Stimulated activated naive CD8-positive, alpha-beta T cell treated with anti-CD3 and anti-CD28 coated beads, Interleukin-15, Interleukin-2, amounts not matched to agents 100 ng/mL and 50 ng/mL, for 24 hours (primary cell): ENCODE measurements at regions not wholly inside any gene's neighbourhood (a gene's known extent, or its start where the extent isn't known, plus 50 kb on each side); places are given as distances from the start of the nearest gene placed in this dataset.

Source experiments
- H3K27ac Mint-ChIP-seq: one replicate; pipeline ENCODE4 v1.8.0; 2021; ENCODE audit warnings: mild to moderate bottlenecking, mixed read lengths
- H3K27me3 Mint-ChIP-seq: one replicate; pipeline ENCODE4 v1.8.0; 2021; ENCODE audit warnings: mixed read lengths
- H3K36me3 Mint-ChIP-seq: one replicate; pipeline ENCODE4 v1.8.0; 2021; ENCODE audit warnings: low read depth, mixed read lengths
- H3K4me1 Mint-ChIP-seq: one replicate; pipeline ENCODE4 v1.8.0; 2021; ENCODE audit warnings: low read depth, mixed read lengths
- H3K4me3 Mint-ChIP-seq: one replicate; pipeline ENCODE4 v1.8.0; 2021; ENCODE audit warnings: mild to moderate bottlenecking, mixed read lengths
- H3K9me3 Mint-ChIP-seq: one replicate; pipeline ENCODE4 v1.8.0; 2021; ENCODE audit warnings: mixed read lengths

DNA sequence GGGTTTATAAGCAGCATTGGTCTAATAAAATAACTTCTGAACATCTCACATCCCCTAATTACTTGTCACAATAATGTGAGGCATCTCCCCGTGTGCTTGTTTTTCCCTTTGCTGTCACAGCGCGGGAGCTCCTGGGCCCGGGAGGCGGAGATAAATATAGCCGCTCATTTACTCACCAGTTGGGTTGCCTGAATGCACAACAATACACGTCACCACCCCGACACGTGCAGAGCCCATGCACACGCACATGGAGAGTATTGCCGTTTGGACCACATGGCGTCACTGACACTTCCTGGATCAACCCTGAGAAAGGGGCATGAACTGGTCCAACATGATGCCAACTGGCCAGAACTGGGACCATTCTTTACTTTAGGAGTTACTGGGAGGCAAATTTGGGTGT lies 76.2 kb downstream of the MRPL46 start:
- H3K4me3 Mint-ChIP-seq: no peak overlapping the region
- H3K36me3 Mint-ChIP-seq: no peaks in the 10 kb centered on the region
- no peak overlapping the region for H3K27ac Mint-ChIP-seq
- H3K4me1 Mint-ChIP-seq: peaks cover 4% of the 10 kb centered on the region
- no peaks in the 10 kb centered on the region for H3K9me3 Mint-ChIP-seq
- peaks cover 6% of the 10 kb centered on the region for H3K27me3 Mint-ChIP-seq

DNA sequence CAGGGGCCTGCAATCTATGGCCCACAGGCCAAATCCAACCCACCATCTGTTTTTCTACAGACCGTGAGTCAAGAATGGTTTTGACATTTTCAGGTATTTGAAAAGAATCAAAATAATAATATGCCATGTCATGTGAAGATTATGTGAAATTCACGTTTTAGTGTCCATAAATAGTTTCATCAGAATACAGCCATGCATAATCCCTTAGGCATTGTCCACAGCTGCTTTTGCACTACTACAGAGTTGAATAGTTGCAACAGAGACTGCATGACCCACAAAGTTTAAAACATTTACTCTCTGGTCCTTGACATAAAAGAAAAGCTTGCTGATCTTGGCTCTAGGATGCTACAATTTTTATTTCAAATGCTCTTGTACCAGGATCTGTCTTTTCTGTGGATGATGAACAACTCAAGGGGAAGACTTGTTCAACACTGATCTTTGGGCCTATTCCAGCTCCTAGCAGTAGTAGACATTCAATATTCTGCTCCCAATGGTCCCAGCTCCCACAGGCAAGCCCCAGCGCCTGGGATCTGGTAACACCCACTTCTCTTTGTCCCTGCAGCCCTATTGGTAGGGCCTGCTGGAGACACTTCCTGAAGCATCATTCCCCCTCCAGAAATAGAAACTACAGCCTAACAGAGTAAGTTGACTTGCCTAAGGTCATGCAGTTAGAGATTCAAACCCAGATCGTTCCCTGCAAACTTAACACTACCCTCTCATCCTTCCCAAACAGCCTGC lies 76.9 kb downstream of the MRPL46 start:
- Mint-ChIP-seq H3K9me3 (no peaks in the 10 kb centered on the region), H3K27ac (no peak overlapping the region), H3K36me3 (no peaks in the 10 kb centered on the region), H3K4me1 (peaks cover 4% of the 10 kb centered on the region), H3K27me3 (peaks cover 6% of the 10 kb centered on the region), H3K4me3 (no peak overlapping the region)

DNA sequence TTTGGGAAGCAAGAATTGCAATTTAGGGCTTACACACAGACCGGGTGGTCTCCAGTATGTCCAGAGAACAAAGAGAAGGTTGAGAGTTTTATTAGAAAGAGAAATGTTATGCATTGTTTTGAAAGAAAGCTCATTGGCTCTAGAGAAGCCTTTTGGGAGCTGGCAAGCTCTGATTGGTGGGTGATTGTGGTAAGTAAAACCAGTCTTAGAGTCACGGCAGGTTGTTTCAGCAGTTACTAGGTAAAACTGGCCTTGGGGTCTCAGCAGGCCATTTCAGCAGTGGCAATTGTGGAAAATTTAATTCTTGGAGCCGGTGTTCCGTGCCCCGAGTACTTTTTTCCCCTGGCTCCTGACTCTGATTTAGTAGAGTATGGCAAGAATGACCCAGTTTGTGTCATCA lies 78.1 kb downstream of the MRPL46 start:
- Mint-ChIP-seq H3K27me3 (no peaks in the 10 kb centered on the region), H3K4me3 (no peak overlapping the region), H3K9me3 (no peaks in the 10 kb centered on the region), H3K27ac (no peak overlapping the region), H3K4me1 (peaks cover 10% of the 10 kb centered on the region), H3K36me3 (no peaks in the 10 kb centered on the region)

DNA sequence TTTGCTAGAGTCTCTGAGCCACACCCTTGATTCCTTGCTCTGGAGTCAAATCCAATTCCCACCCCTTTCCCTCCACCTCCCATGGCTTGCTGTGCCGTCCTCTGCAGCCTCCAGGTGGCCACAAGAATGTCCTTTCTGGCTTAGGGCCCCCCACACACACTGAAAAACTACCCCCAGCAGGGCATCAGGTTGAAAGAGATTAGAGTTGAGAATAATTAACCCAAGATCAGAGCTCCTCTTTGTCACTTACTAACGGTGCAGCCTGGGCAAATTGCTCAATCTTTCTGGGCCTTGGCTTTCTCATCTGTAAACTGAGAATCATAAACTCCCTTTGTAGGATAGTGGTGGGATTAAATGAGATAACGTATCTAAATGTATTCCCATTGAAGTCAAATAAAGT lies 78.5 kb downstream of the MRPL46 start:
- H3K27me3 Mint-ChIP-seq: peaks cover 4% of the 10 kb centered on the region
- H3K4me1 Mint-ChIP-seq: peaks cover 7% of the 10 kb centered on the region
- no peak overlapping the region for H3K4me3 Mint-ChIP-seq
- no peak overlapping the region for H3K27ac Mint-ChIP-seq
- no peaks in the 10 kb centered on the region for H3K36me3 Mint-ChIP-seq
- no peaks in the 10 kb centered on the region for H3K9me3 Mint-ChIP-seq

DNA sequence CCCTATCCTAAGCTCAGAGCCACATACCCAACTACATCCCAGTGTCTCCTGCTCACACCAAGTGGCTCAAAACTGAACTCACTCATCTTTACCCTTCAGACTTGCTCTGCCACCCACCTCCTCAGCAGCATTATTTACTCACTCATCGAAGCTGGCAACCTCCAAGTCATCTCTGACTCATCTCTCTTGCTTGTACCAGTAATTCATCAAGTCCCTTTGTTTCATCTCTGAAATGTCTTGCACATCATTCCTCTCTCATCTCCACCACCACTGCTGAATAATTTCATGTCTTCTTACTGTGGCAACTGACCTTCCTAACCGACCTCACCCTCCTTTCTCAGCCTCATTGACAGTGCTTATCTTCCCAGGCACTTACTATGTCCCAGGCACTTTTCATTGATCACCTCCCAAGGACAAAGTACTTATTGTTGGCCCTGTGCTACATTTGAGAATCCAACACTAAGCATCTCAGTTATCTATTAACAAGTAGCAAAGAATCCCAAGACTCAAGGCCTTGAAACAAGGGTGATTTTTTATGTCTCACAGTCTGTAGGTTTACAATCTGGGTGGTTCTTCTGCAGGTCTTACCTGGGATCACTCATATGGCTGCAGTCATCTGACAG lies 82.0 kb downstream of the MRPL46 start:
- H3K9me3 Mint-ChIP-seq: no peaks in the 10 kb centered on the region
- H3K27ac Mint-ChIP-seq: no peak overlapping the region
- H3K27me3 Mint-ChIP-seq: peaks cover 8% of the 10 kb centered on the region
- H3K36me3 Mint-ChIP-seq: no peaks in the 10 kb centered on the region
- no peak overlapping the region for H3K4me3 Mint-ChIP-seq
- peaks cover 6% of the 10 kb centered on the region for H3K4me1 Mint-ChIP-seq

DNA sequence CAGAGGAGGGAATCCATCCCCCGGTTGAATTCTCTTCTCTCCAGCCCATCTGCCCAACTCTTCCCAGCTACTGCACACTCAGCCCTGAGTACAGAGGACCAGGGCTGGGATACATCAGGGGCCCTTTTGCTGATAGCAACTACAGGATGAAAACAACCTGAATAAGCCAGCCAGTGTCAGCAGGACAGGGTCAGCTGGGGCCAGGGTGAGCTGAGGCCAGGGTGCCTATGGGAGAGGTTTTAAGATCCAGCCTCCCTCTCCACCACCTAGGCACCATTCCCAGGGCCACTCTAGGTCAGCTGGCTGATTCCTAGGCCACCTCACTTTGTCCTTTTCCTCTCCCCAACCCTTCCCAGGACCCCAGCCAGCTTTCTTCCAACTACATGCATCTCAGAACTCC lies 83.8 kb downstream of the MRPL46 start:
- H3K27ac Mint-ChIP-seq: no peak overlapping the region
- H3K9me3 Mint-ChIP-seq: no peaks in the 10 kb centered on the region
- H3K36me3 Mint-ChIP-seq: no peaks in the 10 kb centered on the region
- H3K4me1 Mint-ChIP-seq: peaks cover 6% of the 10 kb centered on the region
- peaks cover 8% of the 10 kb centered on the region for H3K27me3 Mint-ChIP-seq
- H3K4me3 Mint-ChIP-seq: no peak overlapping the region

DNA sequence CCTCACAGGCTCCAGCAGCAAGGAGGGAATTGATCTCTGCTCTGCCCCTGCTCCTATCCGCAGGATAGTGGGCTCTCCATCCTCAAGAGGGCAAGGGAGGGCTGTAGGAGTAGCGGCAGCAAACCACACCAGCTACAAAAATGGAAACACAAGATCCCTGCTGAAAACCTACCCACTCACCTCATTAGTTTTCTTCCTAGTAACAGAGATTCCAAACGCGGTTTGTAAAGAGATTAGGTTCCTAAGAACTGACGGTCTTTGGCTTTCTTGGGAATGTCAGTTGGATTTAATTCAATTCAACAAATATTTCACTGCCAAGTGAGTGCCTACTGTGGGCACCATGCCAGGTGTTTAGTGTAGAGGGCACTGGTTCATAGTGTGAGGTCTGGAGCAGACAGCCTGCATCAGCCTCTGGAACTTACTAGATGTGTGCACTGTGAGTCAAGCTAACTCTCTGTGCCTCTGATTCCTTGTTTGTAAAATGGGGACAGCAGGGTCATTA lies 84.7 kb downstream of the MRPL46 start:
- Mint-ChIP-seq H3K27me3 (peaks cover 10% of the 10 kb centered on the region), H3K4me1 (peaks cover 6% of the 10 kb centered on the region), H3K27ac (no peak overlapping the region), H3K36me3 (no peaks in the 10 kb centered on the region), H3K4me3 (no peak overlapping the region), H3K9me3 (no peaks in the 10 kb centered on the region)

DNA sequence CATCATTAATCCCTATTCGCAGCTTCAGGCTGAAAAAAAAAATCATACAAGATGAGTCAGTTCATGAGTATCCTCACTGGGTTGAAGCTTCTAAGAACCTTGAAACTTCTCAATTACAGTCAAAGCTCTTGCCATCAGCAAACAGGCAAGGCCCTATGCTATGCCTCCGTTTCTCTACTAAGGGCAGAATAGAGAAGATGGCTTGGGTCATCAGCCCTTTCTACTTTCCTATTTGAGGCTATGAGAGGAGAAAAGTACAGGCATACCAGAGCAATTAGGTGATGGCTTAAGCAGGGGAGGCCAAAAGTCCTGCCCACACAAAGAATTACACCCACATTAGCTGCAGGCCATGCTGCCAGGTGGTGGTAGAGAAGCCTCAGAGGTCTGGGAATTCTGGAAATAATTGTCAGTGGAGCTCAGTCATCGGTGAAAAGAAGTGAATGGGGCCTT lies 89.0 kb downstream of the MRPL46 start:
- H3K27me3 Mint-ChIP-seq: peaks cover 24% of the 10 kb centered on the region
- no peaks in the 10 kb centered on the region for H3K9me3 Mint-ChIP-seq
- no peak overlapping the region for H3K27ac Mint-ChIP-seq
- no peaks in the 10 kb centered on the region for H3K4me1 Mint-ChIP-seq
- H3K36me3 Mint-ChIP-seq: no peaks in the 10 kb centered on the region
- no peak overlapping the region for H3K4me3 Mint-ChIP-seq

DNA sequence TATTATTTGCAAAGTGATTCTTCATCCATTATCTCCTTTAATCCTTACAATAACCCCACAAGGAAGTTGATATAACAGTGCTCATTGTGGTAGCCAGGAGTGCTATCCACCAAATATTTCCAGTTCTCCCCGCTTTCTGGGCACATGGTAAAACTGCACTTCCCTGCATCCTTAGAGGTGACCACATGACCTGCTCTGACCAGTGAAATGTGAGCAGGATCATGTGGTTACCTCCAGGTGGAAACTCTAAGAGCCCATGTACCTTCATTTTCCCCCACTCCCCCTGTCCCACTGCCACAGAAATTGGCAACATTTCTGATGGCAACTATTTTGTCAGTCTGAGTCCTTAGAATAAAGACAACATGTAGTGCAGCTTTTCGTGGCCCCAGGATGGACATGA lies 89.7 kb downstream of the MRPL46 start:
- Mint-ChIP-seq H3K36me3 (no peaks in the 10 kb centered on the region), H3K27me3 (peaks cover 24% of the 10 kb centered on the region), H3K4me1 (no peaks in the 10 kb centered on the region), H3K4me3 (no peak overlapping the region), H3K9me3 (no peaks in the 10 kb centered on the region), H3K27ac (no peak overlapping the region)

DNA sequence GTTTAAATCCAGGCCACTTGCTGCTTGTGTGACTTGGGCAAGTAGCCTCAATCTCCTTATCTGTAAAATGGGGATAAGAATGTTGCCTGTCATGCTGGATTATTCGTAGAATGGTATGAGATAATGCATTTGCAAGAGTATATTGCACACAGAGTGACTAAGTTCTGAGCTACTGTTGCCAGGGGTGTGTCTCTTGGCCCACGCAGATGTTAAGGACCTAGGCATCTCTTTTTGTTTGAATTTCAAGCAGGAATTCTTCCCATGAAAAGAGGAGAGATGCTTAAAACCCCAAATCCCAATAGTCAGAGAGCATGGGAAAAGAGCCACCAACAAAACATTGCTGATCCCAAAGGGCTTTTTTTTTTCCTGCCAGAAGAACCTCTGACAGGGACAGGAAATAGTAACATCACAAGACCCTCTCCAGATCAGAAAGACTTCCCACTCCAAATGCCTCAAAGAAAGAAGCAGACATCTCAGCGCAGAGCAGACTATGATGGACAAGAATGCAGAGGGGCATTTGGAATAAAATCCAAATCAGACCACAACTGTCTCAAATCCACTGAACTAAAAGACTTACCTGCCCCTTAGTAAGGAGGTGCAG lies 90.5 kb downstream of the MRPL46 start:
- no peaks in the 10 kb centered on the region for H3K4me1 Mint-ChIP-seq
- H3K9me3 Mint-ChIP-seq: no peaks in the 10 kb centered on the region
- no peak overlapping the region for H3K4me3 Mint-ChIP-seq
- H3K36me3 Mint-ChIP-seq: no peaks in the 10 kb centered on the region
- no peak overlapping the region for H3K27ac Mint-ChIP-seq
- peaks cover 24% of the 10 kb centered on the region for H3K27me3 Mint-ChIP-seq

DNA sequence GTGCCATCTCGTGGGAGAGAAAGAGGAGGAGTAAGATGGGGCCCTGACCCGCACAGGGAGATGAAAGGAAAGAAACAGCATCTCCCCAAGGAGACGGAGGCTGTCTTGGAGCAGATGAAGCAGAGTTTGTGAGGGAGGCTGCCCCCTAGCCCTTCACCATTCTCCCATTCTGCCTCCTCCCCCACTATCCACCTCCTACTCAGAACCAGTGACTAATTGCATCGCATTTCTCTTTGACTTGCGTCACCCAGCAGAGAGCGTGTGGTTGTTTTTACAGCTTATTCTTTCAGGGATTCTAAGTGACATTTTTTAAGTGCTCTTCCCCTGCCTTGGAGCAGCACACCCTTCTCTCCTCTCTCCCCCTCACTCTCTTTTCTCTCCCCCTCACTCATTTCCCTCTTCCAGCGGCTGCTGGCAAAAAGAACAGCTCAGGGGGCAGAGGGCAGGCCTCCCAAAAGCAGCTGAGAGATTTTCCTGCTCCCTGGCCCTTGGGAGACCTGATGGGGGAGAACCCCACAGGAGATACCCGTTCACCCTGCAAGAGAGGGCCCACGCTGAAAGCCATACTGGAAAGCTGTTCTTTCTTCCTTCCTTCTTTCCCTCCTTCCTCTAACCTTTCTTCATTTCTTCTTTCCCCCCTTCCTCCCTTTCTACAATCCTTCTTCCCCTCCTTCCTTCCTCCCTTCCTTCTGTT lies 91.8 kb downstream of the MRPL46 start:
- Mint-ChIP-seq H3K27me3 (peaks cover 21% of the 10 kb centered on the region), H3K27ac (peak overlapping the region; percentile 68), H3K36me3 (no peaks in the 10 kb centered on the region), H3K9me3 (no peaks in the 10 kb centered on the region), H3K4me3 (no peak overlapping the region), H3K4me1 (no peaks in the 10 kb centered on the region)

DNA sequence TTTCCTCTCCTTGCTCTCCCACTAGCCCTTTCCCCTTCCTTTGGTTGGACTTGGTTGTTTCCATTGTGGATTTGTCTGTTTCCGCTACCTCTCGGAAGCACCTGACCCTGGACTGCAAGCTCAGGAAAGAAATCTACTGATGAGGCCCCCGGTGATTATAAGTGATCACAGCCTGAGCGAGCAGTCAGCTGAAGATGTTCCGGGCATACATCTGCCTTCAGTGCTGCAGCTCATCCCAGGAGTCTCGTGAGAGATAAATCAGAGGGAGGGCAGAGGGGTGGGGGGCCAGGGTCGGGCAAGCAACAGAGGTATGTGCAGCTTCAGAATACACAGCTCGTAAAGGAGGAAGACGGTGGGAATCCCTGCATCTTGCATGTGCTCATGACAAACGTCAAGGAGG lies 102.1 kb downstream of the MRPL46 start:
- H3K9me3 Mint-ChIP-seq: no peaks in the 10 kb centered on the region
- no peak overlapping the region for H3K27ac Mint-ChIP-seq
- H3K4me3 Mint-ChIP-seq: no peak overlapping the region
- H3K4me1 Mint-ChIP-seq: no peaks in the 10 kb centered on the region
- no peaks in the 10 kb centered on the region for H3K36me3 Mint-ChIP-seq
- H3K27me3 Mint-ChIP-seq: no peaks in the 10 kb centered on the region

DNA sequence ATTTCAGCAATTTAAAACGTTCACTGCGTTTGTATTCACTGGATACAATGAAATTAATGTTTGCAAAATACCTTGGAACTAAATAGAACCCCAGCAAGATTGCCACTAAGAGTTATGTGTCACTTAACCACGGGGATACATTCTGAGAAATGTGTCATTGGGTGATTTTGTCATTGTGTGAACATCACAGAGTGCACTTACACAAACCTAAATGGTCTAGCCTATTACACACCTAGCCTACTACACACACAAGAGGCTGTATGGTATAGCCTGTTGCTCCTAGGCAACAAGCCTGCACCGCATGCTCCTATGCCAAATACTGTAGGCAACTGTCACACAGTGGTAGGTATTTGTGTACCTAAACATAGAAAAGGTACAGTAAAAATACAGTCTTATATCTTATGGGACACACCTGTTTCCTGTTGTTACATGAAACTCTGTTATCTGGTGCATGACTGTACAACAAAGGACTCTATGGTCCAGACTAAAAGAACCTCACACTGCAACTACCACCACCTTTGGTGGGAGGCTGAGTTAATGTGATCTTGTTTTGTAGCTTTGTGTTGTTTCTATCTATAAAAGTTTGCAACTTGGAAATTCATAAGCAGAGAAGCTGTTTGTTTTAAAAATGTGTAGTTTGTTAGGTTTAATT lies 92.2 kb upstream of the NTRK3 start:
- Mint-ChIP-seq H3K27ac (no peak overlapping the region), H3K4me3 (no peak overlapping the region), H3K4me1 (no peaks in the 10 kb centered on the region)

DNA sequence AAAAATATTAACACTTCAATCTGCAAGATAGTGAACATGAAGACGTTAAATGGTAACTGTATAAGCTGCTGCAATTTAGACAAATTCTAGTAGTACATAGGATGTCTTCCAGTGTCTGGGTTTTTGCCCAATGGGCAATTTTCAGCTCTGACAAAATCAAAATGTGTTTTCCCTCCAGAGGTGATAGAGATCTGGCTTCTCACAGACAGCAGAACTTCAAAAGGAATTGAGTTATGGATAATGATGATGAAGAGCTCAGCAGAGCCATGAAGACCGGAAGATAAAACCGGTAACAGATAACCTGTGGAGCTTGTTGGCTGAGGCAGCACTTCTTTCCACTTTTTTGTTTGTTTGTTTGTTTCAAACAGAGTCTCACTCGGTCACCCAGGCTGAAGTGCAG lies 89.4 kb upstream of the NTRK3 start:
- Mint-ChIP-seq H3K27ac (no peak overlapping the region), H3K4me3 (no peak overlapping the region), H3K4me1 (no peaks in the 10 kb centered on the region), H3K9me3 (no peaks in the 10 kb centered on the region), H3K36me3 (no peaks in the 10 kb centered on the region), H3K27me3 (peaks cover 23% of the 10 kb centered on the region)

More for the DNA sequence above, 92.2 kb upstream of the NTRK3 start:
- Mint-ChIP-seq H3K9me3 (peaks cover 10% of the 10 kb centered on the region), H3K36me3 (no peaks in the 10 kb centered on the region), H3K27me3 (peaks cover 13% of the 10 kb centered on the region)
